Vagina (tissue), 2 donors: ENCODE measurements at regions not wholly inside any gene's neighbourhood (a gene's known extent, or its start where the extent isn't known, plus 50 kb on each side); places are given as distances from the start of the nearest gene placed in this dataset.

ENCODE experiments used
- DNase-seq, 2 donors: peaks; one replicate each; pipeline ENCODE4 v3.0.0-alpha.2; 2017; ENCODE audit errors: extremely low spot score in 2 of 2
- H3K27ac ChIP-seq: fragments of 200-600 bp; sonication (generic); one replicate; pipeline ENCODE4 v1.5.1; 2019
- H3K27me3 ChIP-seq: fragments of 200-600 bp; sonication (generic); one replicate; pipeline ENCODE4 v1.5.1; 2019
- H3K36me3 ChIP-seq, 2 donors: fragments of 200-600 bp; sonication (generic); one replicate each; pipeline ENCODE4 v1.5.1; 2017 to 2019
- H3K4me1 ChIP-seq: fragments of 200-600 bp; sonication (generic); one replicate; pipeline ENCODE4 v1.5.1; 2019
- H3K4me3 ChIP-seq, 2 donors: fragments of 200-600 bp; sonication (generic); 1 replicate in 1 of 2; 2 replicates in 1 of 2; pipeline ENCODE4 v1.5.1; 2016 to 2019
- H3K9me3 ChIP-seq: fragments of 200-600 bp; sonication (generic); one replicate; pipeline ENCODE4 v1.5.1; 2019
- CTCF ChIP-seq, 3 experiments: fragments of 450-650 bp in 2 of 3; fragments of 200-600 bp in 1 of 3; sonication (generic) in 1 of 3; IDR thresholded peaks; one replicate each; pipeline ENCODE4 v1.5.1; 2017 to 2019; ENCODE audit warnings: antibody characterized with exemption in 3 of 3, mild to moderate bottlenecking in 2 of 3, moderate library complexity in 2 of 3
- POLR2A ChIP-seq, 2 donors: fragments of 450-650 bp; IDR thresholded peaks; one replicate each; pipeline ENCODE4 v1.6.1; 2017; ENCODE audit warnings: antibody characterized with exemption in 2 of 2, mild to moderate bottlenecking in 2 of 2, moderate library complexity in 2 of 2
- POLR2AphosphoS5 ChIP-seq, 2 donors: sonication (generic); formaldehyde crosslinking; IDR thresholded peaks; one replicate each; pipeline ENCODE4 v1.9.0; 2017; ENCODE audit warnings: antibody characterized with exemption in 2 of 2, mild to moderate bottlenecking in 2 of 2, low read depth in 1 of 2; ENCODE audit not compliant: insufficient read depth in 1 of 2
- intact Hi-C: fragments of 100-400 bp; cut with DNase I; formaldehyde crosslinking; loops from one replicate; pipeline ENCODE4 v1.15.1; 2023

- TF ChIP-seq CTCF (IDR thresholded peaks at IDR 0.05): no peak
- TF ChIP-seq POLR2AphosphoS5 (IDR thresholded peaks at IDR 0.05; ENCODE audit: insufficient read depth in 1 of 2, low read depth in 1 of 2): no peak
- no peak for TF ChIP-seq POLR2A (IDR thresholded peaks at IDR 0.05)
These were observed 52.5 kb upstream of the E2F3 start for GRCh38 chr6:20349225-20349624.

GRCh38 chr6:20350215-20350614 lies 51.5 kb upstream of the E2F3 start:
- H3K4me3 ChIP-seq: no peak overlapping the region
- H3K4me1 ChIP-seq: no peaks in the 10 kb centered on the region
- H3K27me3 ChIP-seq: no peaks in the 10 kb centered on the region
- no peak for DNase-seq
- no peaks in the 10 kb centered on the region for H3K36me3 ChIP-seq
- TF ChIP-seq POLR2AphosphoS5 (IDR thresholded peaks at IDR 0.05; ENCODE audit: insufficient read depth in 1 of 2, low read depth in 1 of 2) (no peak), POLR2A (IDR thresholded peaks at IDR 0.05) (no peak), CTCF (IDR thresholded peaks at IDR 0.05) (no peak)
- intact Hi-C loops: no loop called here
- H3K9me3 ChIP-seq: no peaks in the 10 kb centered on the region
- H3K27ac ChIP-seq: no peak overlapping the region

More at GRCh38 chr6:20349225-20349624, 52.5 kb upstream of the E2F3 start:
- Histone ChIP-seq H3K4me3 (no peak overlapping the region), H3K9me3 (no peaks in the 10 kb centered on the region), H3K27ac (no peak overlapping the region), H3K4me1 (no peaks in the 10 kb centered on the region), H3K27me3 (no peaks in the 10 kb centered on the region), H3K36me3 (no peaks in the 10 kb centered on the region)
- no peak for DNase-seq
- intact Hi-C loops: no loop called here

DNA sequence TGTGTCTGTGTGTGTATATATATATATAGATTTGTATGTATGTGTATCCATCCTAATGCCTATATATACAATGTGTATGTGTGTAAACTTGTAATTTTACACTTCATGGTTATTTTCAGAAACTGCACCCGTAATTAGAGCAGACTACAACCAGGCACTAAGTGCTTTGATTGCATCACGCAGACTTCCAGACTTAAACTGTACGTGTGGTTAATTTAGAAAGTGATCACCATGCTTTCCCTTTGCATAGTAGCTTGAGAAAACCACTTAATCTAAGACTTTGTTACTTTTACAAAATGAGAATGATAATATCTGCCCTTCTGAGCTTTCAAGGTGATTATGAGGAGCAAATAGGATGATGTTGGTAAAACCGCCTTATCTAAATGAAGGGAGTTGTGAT lies 50.1 kb upstream of the E2F3 start:
- no peak overlapping the region for H3K27ac ChIP-seq
- intact Hi-C loops: no loop called here
- no peaks in the 10 kb centered on the region for H3K4me1 ChIP-seq
- H3K36me3 ChIP-seq: no peaks in the 10 kb centered on the region
- no peak overlapping the region for H3K4me3 ChIP-seq
- H3K9me3 ChIP-seq: no peaks in the 10 kb centered on the region
- no peaks in the 10 kb centered on the region for H3K27me3 ChIP-seq
- TF ChIP-seq POLR2AphosphoS5 (IDR thresholded peaks at IDR 0.05; ENCODE audit: insufficient read depth in 1 of 2, low read depth in 1 of 2) (no peak), CTCF (IDR thresholded peaks at IDR 0.05) (no peak), POLR2A (IDR thresholded peaks at IDR 0.05) (no peak)
- no peak for DNase-seq
